Dedifferentiated amniotic fluid mesenchymal stem cell (primary cell): ENCODE measurements at regions not wholly inside any gene's neighbourhood (a gene's known extent, or its start where the extent isn't known, plus 50 kb on each side); places are given as distances from the start of the nearest gene placed in this dataset.

ENCODE experiments used
- DNase-seq: peaks from one replicate; pipeline ENCODE4 v3.0.0-alpha.2; 2016; ENCODE audit errors: extremely low spot score

DNA sequence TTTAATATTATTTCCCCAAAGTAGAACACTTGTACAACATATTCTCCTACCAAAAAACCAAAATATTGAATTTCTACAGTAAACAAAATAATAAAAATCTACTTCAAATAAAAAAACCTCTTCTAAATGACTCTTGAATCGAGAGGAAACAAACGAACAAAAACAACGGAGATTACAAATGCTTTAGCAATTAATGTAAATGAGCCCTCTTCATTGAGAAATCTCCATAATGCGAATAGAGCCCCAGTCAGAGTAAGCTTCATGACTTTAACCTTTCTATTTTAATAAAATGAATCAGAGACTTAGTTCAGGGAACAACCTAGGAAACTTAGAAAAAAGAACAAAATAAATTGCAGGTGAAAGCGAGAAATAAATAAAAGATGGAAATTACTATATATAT, 129.3 kb upstream of the SEMA6A start:
- DNase-seq: no peak

DNA sequence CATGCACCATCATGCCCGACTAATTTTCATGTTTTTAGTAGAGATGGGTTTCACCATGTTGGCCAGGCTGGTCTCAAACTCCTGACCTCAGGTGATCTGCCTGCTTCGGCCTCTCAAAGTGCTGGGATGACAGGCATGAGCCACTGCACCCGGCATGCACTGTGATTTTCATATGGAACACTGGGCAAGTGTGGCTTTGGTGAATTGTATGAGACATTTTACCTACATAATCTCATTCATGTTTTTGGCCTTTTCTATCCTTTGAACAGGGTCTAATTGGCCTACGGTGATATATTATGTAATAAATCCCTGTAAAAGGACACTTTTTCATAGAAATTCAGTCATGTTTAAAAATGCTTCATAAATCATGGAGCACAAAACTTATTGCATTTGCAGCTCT, 128.7 kb upstream of the SEMA6A start:
- no peak for DNase-seq

DNA sequence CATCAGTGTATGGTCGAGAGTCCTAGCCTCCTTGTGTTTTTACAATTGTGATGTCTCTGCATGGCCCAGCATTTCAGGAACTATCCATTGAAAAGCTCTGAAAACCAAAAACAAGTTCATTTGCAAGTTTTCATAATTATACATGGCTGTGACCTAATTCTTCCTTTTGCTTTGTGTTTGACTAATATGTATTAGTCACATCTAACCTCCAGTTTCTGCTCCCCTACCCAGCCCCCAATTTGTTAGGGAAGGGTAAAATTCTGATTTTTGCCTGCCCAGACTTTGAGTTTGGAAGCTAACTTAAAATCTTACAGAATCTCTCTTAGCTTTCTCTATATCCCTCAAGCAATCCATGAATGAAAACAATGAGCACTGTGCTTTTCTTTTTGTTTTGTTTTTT, 128.2 kb upstream of the SEMA6A start:
- no peak for DNase-seq

DNA sequence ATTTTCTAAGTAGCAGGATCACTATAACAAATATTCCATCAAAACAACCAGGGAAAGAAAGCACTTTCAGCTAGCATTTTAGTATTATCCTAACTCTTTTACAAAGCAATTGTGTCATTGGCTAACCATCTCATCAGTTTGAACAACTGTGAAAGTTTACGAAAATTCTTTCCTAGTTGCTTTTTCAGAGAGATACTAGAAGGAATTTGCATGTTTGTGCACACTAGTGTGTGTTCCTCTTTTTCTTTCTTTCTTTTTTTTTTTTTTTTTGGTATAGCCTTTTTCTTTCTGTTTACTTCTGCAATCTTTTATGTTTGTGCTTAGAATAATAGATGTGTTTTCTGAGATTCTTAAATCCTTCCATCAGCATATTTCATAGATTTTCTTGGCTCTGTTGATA, 124.7 kb upstream of the SEMA6A start:
- DNase-seq: no peak

DNA sequence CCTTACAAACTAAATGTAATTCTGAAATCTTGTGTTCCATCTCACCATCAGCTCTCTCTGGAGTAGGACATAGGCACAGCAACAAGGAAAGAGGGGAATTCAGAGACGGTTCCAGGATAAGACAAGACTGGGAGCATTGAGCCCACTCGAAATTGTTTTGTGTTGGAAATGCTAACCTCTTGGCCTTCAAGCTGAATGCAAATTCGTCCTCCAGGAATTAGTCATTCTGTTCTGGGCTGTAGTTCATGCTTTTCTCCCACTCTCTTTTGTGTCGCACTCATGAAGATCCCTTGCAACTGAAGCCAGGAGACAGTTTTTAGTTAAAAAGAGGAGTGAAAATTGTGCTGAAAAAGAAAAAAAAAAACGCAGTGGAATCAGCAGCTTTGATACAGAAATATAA, 121.7 kb upstream of the SEMA6A start:
- DNase-seq: no peak

DNA sequence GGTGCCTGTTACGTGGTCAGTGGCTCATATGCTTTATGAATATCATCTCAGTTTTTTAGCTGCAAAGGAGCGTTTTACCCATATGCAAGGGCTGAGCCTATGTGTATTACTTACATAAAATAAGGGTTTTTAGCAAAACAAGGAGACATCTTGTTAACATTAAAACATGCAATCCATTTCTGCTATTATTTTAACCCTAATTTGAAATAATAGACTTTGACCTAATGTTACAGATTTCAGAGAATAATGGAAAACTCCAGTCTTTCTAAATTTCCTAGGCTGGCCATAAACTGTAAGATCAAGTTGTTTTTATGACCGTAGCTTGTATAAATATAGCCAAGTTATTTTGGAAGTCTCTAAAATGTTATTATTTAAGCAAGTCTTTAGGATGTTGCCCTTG, 121.1 kb upstream of the SEMA6A start:
- no peak for DNase-seq

DNA sequence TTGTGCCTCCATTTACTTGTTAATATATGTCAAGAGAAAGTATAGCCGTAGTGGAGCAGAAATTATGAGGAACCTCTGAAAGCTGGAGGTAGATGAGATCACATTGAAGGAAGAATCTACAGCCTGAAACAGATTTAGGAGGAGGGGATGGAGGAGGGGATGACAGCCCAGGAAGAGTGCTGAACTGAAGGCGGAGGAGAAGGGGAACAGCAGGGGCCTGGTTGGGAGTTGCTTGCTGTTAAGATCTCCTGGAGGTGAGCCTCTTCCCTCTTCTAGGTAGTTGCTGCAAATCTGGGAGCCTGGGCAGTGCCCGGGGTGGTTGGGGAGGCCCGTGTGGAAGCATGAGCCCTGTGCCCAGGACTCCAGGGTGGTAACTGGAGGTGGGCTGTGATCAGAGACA, 111.8 kb upstream of the SEMA6A start:
- no peak for DNase-seq

DNA sequence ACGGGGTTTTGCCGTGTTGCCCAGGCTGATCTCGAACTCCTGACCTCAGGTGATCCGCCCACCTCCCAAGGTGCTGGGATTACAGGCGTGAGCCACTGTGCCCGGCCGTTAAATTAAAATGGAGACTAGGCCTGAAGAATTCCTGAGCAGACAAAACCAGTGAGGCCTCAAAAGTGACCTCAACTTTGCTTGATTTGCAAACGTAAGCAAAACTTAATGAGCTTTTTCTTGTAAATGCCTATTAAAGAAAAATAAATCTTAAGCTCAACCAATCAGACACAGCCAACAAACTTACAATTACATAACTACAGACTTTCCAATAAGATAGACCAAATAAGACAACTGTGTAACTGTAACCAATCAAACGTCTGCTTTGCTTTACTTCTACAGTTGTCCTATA, 111.3 kb upstream of the SEMA6A start:
- DNase-seq: no peak

DNA sequence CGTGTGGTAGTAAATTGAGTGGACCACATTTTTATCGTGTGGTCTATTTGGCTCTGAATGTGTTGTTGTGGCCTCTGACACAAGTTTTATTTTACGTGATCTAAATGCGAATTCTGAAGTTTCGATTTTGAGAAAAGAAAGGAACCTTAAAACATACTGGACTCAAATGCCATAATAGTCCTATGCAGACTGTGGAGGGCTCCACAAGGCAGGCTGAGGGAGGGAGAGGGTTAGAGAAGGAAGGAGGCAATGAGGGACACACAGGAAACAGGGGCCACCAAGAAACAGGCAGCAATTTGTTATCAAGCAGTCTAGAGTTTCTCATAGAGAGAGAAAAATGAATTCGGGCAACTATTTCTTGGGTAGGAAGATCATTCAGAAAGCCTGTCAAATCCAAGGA, 110.4 kb upstream of the SEMA6A start:
- no peak for DNase-seq

DNA sequence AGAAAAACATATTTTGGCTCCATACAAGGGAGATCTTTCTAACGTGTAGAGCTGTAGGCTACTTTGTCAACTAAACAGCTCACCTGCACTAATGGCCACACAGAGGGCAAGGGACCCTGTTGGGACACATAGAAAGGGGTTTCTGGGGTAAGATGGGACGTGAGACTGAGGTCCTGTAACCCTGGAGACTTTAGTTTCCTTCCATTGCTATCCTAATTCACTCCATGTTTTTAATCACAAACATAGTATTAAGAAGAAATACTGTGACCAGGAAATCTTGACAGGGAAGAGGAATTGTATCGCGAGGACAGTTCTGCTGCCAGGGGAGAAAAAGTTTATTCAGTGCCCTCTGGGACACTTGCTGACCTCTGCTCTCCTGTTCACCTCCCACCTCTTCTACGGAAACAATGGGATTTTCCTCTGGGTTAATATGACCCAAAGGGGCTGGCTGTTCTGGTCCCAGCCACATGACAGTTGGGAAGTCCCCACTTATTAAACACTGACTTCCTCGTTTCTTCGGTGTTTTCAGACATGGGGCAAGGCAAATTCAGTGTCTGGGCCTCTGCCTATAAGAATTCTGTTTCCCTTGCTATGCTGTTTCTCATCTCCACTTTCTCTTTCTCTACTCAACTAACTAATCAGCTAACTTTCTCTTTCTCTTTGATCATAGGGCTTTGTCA, 106.9 kb upstream of the SEMA6A start:
- no peak for DNase-seq

DNA sequence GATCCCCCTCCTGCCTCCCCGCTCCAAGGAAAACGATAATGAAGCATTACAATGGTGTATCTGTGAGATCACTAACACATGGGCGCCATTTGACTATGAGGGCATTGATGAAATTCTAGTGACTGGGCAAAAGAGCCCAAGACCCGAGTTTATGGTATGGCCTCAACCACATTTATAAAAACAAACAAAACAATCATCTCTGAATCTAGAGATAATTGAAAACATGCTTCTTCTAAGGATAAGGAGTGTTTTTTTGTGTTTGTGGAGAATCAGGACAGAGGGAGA, 100.9 kb upstream of the SEMA6A start:
- DNase-seq: no peak

DNA sequence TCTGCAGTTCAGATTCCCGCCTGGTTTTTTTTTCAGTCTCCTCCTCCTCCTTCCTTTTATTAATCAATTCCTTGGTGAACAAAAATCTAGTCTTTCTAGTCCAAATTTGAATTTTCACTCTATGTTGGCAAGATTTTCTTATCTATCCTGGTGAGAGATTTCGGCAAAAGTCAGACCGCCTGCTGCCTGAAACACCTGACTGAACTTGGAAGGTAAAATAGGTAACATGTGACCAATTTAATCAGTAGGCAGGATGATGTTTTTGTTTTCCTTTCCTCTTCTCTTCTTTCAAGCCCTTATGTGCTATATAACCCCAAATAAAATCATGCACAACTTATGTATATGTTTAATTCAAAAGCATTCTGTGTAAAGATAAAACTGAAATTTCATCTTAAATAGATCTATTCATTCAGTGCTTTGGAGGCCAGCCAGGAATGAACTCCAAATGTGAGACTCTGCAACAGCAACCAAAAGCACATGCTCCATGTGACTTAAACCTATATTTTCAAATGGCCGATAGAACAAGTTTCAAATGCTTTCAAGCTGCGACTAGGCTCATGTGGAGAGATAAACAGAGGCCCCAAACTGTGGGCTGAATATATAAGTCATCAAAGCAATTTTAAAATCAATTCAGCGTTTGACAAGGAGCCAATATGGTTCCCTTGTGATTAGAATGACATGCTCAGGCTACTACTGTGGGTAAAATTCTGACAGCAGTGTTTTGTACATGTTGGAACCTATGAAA, 100.4 kb upstream of the SEMA6A start:
- DNase-seq: no peak

DNA sequence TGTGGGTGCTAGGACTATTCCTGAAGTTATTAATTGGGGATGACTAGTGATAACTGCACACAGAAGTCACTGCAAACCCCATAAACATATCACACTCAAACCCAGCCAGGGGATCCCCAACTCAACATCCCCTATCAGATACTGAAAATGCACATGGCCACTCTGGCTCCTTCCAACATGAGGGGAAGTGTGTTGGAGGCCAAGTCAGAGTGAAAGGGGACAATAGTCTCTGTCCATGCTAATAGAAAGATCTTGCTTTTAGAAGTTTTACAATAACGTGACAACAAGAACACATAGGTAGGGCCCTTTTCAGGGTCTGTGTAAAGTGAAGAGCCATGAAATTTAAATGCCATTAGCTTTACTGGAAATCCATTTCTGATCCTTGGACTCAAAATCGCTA, 98.8 kb upstream of the SEMA6A start:
- no peak for DNase-seq

DNA sequence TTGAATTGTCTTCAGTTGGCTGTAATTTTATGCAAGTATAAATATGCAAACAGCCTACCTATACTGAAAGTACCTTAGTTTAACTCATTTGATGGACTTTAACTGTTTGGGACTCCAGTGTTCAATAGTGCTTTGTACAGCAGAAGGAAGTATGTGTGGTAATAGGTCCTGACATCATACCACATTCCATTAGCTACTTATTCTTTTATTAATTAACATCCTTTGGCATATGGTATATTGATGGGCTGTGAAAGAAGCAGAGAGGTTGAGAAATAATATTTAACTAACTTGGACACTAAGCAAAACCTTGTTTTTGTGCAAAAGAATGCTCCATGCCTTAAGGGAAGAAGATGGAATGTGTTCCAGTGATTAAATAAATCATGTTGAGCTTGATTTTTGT, 97.6 kb upstream of the SEMA6A start:
- no peak for DNase-seq

DNA sequence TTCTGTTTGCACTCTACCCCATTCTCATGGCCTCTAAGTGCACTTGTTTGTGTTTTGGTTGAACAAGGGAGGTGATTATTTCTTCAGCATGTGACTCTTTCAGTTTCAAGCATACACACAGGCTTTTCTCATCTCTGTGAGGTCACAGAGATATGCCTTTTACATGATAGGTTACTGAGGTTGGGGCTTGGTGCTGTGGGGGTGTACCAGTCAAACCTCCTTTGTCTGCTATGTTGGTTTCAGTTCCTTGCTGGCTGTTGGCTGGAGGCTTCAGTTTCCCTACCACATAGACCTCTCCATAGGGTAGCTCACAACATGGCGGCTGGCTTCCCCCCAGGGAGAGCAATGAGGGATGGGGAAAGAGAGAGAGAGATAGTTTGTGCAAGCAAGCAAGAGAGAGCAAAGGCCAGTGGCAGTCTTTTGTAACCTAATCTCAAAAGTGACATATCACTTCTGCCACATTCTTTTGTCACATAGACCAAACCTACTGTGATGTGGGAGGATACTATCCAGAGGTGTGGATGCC, 96.7 kb upstream of the SEMA6A start:
- DNase-seq: no peak

DNA sequence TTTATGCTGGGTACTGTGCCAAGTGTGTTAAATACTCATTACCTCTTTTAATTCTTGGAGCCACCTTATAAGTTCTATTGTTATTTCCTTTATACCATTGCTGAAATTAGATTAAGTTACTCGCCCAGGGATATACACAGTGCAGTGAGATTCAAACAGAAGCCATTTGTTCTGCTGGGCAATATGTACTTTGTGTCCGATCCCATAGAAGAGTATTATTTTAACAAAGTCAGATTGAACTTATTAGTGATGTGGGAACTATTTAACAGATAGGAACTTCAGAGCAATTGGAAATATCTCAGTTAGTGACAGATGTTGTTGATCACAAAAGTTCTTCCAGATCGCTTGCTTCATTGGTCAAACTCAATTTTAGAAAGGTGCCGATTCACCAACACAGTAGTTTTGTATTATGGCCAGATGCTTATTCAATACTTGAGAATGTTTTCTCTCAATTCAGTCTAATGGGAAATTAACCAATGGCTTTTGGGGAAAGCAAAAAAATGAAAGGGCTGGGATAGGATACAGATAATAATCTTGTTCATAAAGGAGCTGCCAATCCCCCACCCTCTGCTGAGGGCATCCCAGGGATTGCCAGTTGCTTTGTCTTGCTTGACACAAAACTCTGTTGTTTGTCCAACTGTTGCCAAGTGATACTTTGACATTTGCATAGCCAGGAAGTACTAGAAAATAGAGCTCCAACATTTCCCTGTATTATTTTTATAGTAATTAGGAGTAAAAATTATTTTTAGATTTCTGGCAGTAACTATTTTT, 94.8 kb upstream of the SEMA6A start:
- no peak for DNase-seq

DNA sequence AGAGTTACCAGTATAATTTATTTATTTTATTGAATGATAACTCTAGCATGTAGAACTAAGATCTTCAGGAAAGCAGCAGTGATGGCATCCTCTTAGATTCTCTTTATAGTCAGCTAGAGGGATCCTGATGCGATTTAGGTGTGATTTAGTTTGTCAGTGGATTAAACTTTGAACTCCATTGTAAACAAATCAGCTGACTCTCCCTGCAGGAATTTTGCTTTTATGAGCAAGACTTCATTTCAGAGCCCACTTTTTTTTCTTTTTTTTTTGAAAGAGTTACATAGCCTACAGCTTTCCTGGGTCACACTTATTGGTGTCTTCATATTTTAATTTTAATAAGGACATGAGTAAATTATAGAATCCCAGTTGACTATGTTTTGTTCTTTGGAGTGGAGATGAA, 93.8 kb upstream of the SEMA6A start:
- no peak for DNase-seq

DNA sequence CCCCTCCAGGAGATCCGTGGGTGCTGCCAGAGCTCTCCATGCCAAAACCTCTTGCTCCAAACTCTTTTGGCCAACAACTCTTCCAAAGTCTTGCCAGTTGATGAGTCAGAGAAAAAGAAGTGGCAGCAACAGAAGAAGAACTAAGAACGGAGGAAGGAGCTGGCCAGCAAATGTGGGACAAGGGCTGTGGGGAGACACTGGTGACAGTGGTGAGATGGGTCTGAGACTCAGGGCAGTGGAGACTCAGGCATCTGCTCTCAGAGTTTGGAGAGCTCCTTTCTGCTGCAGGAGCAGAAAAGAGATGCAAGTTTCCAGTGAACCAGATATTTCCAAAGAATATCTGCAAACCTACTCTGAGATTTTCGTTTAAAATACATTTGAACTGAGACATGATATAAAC, 92.3 kb upstream of the SEMA6A start:
- DNase-seq: no peak

DNA sequence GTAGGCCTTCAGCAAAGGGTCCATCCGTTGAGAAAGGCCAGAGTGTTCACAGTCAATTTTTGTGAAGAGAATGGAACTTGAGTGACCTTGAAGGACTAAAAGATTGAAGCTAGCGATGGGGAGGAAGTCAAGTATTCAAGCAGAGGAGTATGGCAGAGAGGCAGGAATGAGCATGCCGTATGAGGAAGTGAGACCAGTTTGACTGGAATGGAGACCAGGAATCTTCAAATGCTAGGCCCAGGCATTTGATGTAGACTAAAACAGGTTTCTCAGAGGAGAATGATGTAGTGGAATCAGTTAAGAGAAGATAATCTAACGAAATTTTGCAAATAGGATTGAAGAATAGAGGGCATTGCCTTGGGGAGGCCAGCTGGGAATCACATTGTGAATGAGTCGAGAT, 90.4 kb upstream of the SEMA6A start:
- DNase-seq: no peak

DNA sequence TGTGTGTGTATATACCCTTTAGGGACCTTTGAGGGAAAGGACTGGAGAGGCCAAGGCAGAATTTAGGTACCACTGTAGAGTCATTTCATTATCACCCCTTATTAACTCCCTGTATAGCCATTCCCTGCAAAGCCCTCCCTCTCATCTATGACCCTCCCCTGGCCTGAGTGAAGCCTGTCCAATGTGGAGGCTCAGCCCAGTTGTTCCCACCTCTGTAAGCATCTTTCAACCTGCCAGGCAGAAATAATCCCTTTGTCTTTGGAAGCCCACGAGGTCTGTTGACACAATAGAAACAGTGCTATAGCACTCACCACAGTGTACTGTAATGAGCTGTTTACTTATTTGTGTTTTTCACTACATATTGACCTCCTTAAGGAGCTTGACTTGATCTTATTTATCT, 88.5 kb upstream of the SEMA6A start:
- no peak for DNase-seq

DNA sequence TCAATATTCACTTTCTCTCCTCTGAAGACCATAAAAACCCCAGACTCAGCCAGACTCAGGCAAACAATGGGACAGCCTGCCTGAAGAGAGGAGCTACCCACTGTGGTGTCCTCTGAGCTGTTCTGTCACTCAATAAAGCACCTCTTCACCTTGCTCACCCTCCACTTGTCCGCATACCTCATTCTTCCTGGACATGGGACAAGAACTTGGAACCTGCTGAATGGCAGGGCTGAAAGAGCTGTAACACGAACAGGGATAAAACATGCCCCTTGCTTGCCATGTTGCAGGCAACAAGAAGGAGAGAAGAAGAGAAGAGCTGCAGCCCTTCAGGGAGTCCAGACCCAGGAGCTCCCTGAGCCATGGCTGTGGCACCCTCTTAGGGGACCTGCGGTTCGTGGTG, 86.8 kb upstream of the SEMA6A start:
- no peak for DNase-seq

DNA sequence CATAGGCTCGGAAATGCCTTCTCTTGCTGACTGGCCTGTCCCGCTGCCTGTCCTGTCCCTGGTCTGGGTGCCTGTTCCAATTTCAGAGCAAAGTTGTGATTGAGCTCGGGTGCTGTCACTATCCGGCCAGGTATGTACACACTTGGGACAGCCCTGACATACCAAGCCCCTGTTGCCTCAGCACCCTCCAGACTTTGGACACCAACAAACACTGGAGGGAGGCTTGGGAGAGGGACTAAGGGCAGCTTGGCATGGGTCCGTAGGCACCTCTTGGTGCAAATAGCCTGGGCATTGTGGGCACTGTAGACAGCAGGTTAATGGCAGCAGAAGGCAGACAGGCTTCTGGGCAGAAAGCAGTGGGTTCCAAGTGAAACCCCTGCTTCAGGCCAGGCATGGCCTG, 86.3 kb upstream of the SEMA6A start:
- no peak for DNase-seq

DNA sequence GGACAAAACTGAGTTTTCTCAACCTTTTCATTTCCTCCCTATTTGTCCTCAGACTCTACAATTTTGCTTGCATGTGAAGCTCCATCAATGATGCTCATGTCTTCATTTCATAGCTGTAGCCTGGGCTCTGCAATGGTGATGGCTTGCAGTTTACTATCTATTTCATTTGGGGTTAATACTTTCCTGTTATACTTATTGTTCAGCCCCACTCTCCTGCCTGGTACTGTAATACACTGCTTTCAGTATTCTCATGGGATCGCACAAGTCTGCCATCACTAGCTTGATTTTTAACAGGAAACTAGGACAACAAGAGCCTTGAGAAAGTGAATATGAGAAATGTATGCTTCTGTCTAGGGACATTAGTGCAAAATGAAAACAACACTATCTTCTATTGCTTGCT, 84.2 kb upstream of the SEMA6A start:
- no peak for DNase-seq
